ENCODE measurements at regions not wholly inside any gene's neighbourhood (a gene's known extent, or its start where the extent isn't known, plus 50 kb on each side); places are given as distances from the start of the nearest gene placed in this dataset.

- TF ChIP-seq CTCF (conservative IDR thresholded peaks at IDR 0.05; ENCODE audit: low read depth, low read length) (no peak), POLR2A (IDR thresholded peaks at IDR 0.05; ENCODE audit: low read depth, low read length) (no peak), MAFK (IDR thresholded peaks at IDR 0.05; ENCODE audit: low read depth, low read length) (no peak), RFX5 (IDR thresholded peaks at IDR 0.05; ENCODE audit: low read depth, low read length) (no peak), SMC3 (IDR thresholded peaks at IDR 0.05; ENCODE audit: low read depth, low read length) (no peak), FOS (IDR thresholded peaks at IDR 0.05; ENCODE audit: low read depth, low read length) (no peak), CEBPB (IDR thresholded peaks at IDR 0.05; ENCODE audit: low read depth, low read length) (no peak), MAZ (IDR thresholded peaks at IDR 0.05; ENCODE audit: borderline replicate concordance, low read depth, low read length) (no peak), USF2 (IDR thresholded peaks at IDR 0.05; ENCODE audit: low read depth, low read length) (no peak), RAD21 (IDR thresholded peaks at IDR 0.05; ENCODE audit: low read length) (no peak), CHD1 (IDR thresholded peaks at IDR 0.05; ENCODE audit: low read depth, low read length) (no peak), MXI1 (IDR thresholded peaks at IDR 0.05; ENCODE audit: borderline replicate concordance, low read depth, low read length) (no peak)
Measured at GRCh38 chr2:164060031-164060430, 324.2 kb upstream of the FIGN start.

Data from IMR-90 (cell line).